ENCODE measurements at regions not wholly inside any gene's neighbourhood (a gene's known extent, or its start where the extent isn't known, plus 50 kb on each side); places are given as distances from the start of the nearest gene placed in this dataset.

DNA sequence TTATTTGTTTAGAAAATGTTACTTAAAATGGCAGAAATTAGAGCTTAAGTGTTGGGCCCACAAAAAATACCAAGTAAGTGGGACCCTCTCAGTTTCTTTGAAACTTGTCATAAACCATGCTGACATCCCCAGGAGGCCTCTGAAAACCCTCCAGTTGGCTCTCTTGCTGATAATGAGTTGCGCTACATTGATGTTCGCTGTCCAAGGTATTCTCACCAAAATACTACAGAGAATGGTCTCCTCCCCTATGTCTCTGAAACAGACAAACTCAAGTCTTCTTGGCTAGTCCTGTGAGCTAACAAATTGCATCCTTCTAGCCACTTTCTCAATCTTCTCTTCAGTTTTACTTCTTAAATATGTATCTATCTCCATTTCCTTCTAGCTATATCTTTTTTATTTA is 669.4 kb downstream of the IRS1 start:
- TF ChIP-seq, protein P1, sequence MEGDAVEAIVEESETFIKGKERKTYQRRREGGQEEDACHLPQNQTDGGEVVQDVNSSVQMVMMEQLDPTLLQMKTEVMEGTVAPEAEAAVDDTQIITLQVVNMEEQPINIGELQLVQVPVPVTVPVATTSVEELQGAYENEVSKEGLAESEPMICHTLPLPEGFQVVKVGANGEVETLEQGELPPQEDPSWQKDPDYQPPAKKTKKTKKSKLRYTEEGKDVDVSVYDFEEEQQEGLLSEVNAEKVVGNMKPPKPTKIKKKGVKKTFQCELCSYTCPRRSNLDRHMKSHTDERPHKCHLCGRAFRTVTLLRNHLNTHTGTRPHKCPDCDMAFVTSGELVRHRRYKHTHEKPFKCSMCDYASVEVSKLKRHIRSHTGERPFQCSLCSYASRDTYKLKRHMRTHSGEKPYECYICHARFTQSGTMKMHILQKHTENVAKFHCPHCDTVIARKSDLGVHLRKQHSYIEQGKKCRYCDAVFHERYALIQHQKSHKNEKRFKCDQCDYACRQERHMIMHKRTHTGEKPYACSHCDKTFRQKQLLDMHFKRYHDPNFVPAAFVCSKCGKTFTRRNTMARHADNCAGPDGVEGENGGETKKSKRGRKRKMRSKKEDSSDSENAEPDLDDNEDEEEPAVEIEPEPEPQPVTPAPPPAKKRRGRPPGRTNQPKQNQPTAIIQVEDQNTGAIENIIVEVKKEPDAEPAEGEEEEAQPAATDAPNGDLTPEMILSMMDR (IDR thresholded peaks at IDR 0.05; ENCODE audit: borderline replicate concordance, extremely low read depth, low read length, poor library complexity, severe bottlenecking), result no peak
- no peak for TF ChIP-seq EZH2 (IDR thresholded peaks at IDR 0.05; ENCODE audit: borderline replicate concordance, low read depth, low read length, severe bottlenecking)
